Ovary (tissue), 3 donors: ENCODE measurements at regions not wholly inside any gene's neighbourhood (a gene's known extent, or its start where the extent isn't known, plus 50 kb on each side); places are given as distances from the start of the nearest gene placed in this dataset.

Source experiments
- CTCF ChIP-seq, 3 donors: fragments of 450-650 bp in 2 of 3; fragments of 200-600 bp in 1 of 3; IDR thresholded peaks; one replicate each; pipeline versions ENCODE4 v1.5.1 to v1.8.0; 2016 to 2022; ENCODE audit warnings: antibody characterized with exemption in 3 of 3, mild to moderate bottlenecking in 1 of 3
- EP300 ChIP-seq: sonication (generic); formaldehyde crosslinking; IDR thresholded peaks from one replicate; pipeline ENCODE4 v1.6.1; 2017; ENCODE audit warnings: antibody characterized with exemption
- POLR2A ChIP-seq: fragments of 450-650 bp; IDR thresholded peaks from one replicate; pipeline ENCODE4 v1.6.1; 2017; ENCODE audit warnings: antibody characterized with exemption, mild to moderate bottlenecking, moderate library complexity
- donor health status: DM: no; HTN: no; CAD: no.

DNA sequence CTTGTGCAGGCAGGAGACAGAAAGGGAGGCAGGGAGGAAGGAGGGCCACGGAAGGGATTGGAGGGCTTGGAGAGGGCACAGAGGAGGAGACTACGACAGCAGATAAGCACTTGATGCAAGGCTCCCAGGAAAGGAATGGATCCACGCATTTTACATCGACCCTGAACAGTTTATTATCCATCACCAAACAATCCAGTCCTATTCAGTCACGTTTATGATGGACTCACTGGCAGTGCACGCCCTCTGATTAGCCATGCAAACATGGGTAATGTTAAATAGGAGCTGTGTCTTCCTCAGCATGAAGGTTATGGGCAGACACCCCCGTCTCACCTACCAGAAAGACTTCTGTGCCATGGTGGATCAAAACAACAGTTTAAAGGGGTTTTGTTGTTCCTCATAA lies 80.2 kb upstream of the SNRK start:
- TF ChIP-seq POLR2A (no peak), CTCF (IDR thresholded peaks at IDR 0.05) (no peak), EP300 (no peak)
